Fibroblast of the aortic adventitia (primary cell): ENCODE measurements at regions not wholly inside any gene's neighbourhood (a gene's known extent, or its start where the extent isn't known, plus 50 kb on each side); places are given as distances from the start of the nearest gene placed in this dataset.

Source experiments
- DNase-seq: peaks from one replicate; pipeline ENCODE4 v3.0.0-alpha.2; 2010; ENCODE audit warnings: low read depth
- H3K4me3 ChIP-seq: 2 replicates; pipeline ENCODE4 v1.5.1; 2011; ENCODE audit warnings: low read depth, mild to moderate bottlenecking, control low read depth, low read length, moderate library complexity
- CTCF ChIP-seq: IDR thresholded peaks from 2 replicates; pipeline ENCODE4 v1.5.1; 2011; ENCODE audit warnings: mild to moderate bottlenecking, low read length, control low read depth, inconsistent platforms; ENCODE audit not compliant: insufficient read depth

- peak; percentile 6 for DNase-seq
- no peak for TF ChIP-seq CTCF
These were observed 156.4 kb upstream of the BOD1L1 start for GRCh38 chr4:13783800-13784411.

GRCh38 chr4:13793020-13793710 is 165.6 kb upstream of the BOD1L1 start:
- no peak overlapping the region for H3K4me3 ChIP-seq
- TF ChIP-seq CTCF, result no peak
- peak; percentile 29 for DNase-seq

More at GRCh38 chr4:13783800-13784411, 156.4 kb upstream of the BOD1L1 start:
- H3K4me3 ChIP-seq, result no peak overlapping the region

- TF ChIP-seq CTCF, result no peak
- H3K4me3 ChIP-seq, result no peak overlapping the region
These were observed 167.5 kb upstream of the BOD1L1 start for GRCh38 chr4:13794819-13795565.

GRCh38 chr4:13797061-13797460 is 169.5 kb upstream of the BOD1L1 start:
- no peak for TF ChIP-seq CTCF
- peak; percentile 17 for DNase-seq
- no peak overlapping the region for H3K4me3 ChIP-seq

More at GRCh38 chr4:13794819-13795565, 167.5 kb upstream of the BOD1L1 start:
- DNase-seq, result no peak

- H3K4me3 ChIP-seq, result no peak overlapping the region
- DNase-seq, result no peak
- no peak for TF ChIP-seq CTCF
These were observed 187.7 kb upstream of the BOD1L1 start for GRCh38 chr4:13815231-13815630.

- DNase-seq, result no peak
- H3K4me3 ChIP-seq, result no peak overlapping the region
- TF ChIP-seq CTCF, result no peak
These were observed 188.9 kb upstream of the BOD1L1 start for GRCh38 chr4:13816472-13816871.
